ENCODE measurements at regions not wholly inside any gene's neighbourhood (a gene's known extent, or its start where the extent isn't known, plus 50 kb on each side); places are given as distances from the start of the nearest gene placed in this dataset.

DNA sequence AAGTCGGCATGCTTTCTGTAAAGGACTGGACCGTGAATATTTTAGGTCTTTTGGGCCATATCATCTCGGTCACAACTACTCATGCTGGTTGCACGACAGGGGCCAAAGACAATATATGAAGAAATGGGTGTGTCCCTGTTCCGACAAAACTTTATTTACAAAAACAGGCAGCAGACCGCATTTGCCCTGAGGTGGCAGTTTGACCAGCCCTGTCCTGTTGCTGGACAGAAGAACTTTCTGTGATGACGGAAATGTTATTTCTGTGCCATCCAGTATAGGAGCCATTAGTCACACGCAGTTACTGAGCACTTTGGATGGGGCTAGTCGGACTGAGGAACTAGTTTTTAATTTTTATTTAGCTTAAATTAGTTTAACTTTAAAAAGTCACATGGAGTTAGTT lies 112.8 kb upstream of the CARD11 start:
- H3K9ac ChIP-seq (ENCODE audit: low read depth, low read length): no peak overlapping the region
- H3K14ac ChIP-seq (replicated peaks; ENCODE audit: low read depth, low read length): no peak overlapping the region
- no peaks in the 10 kb centered on the region for H3K79me1 ChIP-seq (ENCODE audit: low read depth in 1 of 2, low read length in 2 of 2)
- 50% methylated on average over 2 of the region's 9 CpGs; no CpG with 5 or more reads in 1 of the 2 experiments for WGBS, 2 experiments (ENCODE audit: extremely low coverage in 2 of 2, insufficient read length in 1 of 2)
- peak overlapping the region; percentile 41 for H2AFZ ChIP-seq (replicated peaks; ENCODE audit: low read length, poor library complexity)
- H2AK5ac ChIP-seq (ENCODE audit: low read depth, low read length): no peak overlapping the region
- H3K18ac ChIP-seq (ENCODE audit: low read depth, low read length): no peak overlapping the region
- DNase-seq (no peak), ATAC-seq (ENCODE audit: low read depth) (no peak)
- H3K56ac ChIP-seq (ENCODE audit: extremely low read depth, insufficient read depth, low read length): no peak overlapping the region
- H2BK20ac ChIP-seq (ENCODE audit: low read depth, low read length): no peak overlapping the region
- no peak overlapping the region for H3K23ac ChIP-seq (ENCODE audit: low read depth, low read length)
- BruUV-seq (replicated peaks): no TSS peak
- H2BK120ac ChIP-seq (ENCODE audit: low read depth, low read length): no peak overlapping the region
- H3K36me3 ChIP-seq (ENCODE audit: control insufficient read depth, insufficient read depth, low read length): no peaks in the 10 kb centered on the region
- TF ChIP-seq RFX5 (IDR thresholded peaks at IDR 0.05; ENCODE audit: low read depth, low read length) (no peak), MAZ (IDR thresholded peaks at IDR 0.05; ENCODE audit: borderline replicate concordance, low read depth, low read length) (no peak)
- no peak overlapping the region for H3K27ac ChIP-seq (ENCODE audit: insufficient read depth, low read length)
- H3K4me3 ChIP-seq (ENCODE audit: insufficient read depth, low read depth, low read length): no peak overlapping the region
- no peak overlapping the region for H4K5ac ChIP-seq (ENCODE audit: low read depth, low read length)
- H2BK15ac ChIP-seq (ENCODE audit: low read depth, low read length): no peak overlapping the region
- H3K9me1 ChIP-seq (ENCODE audit: insufficient read depth, low read length): no peaks in the 10 kb centered on the region
- dilution Hi-C loops (cut with HindIII; ENCODE audit: low sequenced_read_pairs, unreplicated experiment): no loop called here
- H4K8ac ChIP-seq (ENCODE audit: low read depth in 2 of 2, low read length in 2 of 2): no peak overlapping the region
- no peaks in the 10 kb centered on the region for H4K20me1 ChIP-seq (ENCODE audit: insufficient read depth, low read length)
- no peaks in the 10 kb centered on the region for H3K4me1 ChIP-seq (ENCODE audit: control insufficient read depth, insufficient read depth, low read length)
- POLR2A ChIA-PET (ENCODE audit: unreplicated experiment): no interaction called here
- H2BK5ac ChIP-seq (ENCODE audit: low read depth, low read length, poor library complexity, severe bottlenecking): no peak overlapping the region
- no peak overlapping the region for H3K4me2 ChIP-seq (ENCODE audit: low read depth, low read length)
- H3K27me3 ChIP-seq (ENCODE audit: control insufficient read depth, insufficient read depth, low read length): peaks cover 3% of the 10 kb centered on the region; the same call in 1 of the 2 replicates
- intact Hi-C loops (cut with micrococcal nuclease): loop anchor here (5.0 to 10.0 kb wide), 3 partner anchors 89 to 682 kb away; partner anchors contain the start of gene GRIFIN
- no peak overlapping the region for H2AK9ac ChIP-seq (replicated peaks; ENCODE audit: low read depth, low read length, poor library complexity)
- in situ Hi-C loops (cut with MboI; ENCODE audit: low sequenced_read_pairs): loop anchor here (10.0 to 25.0 kb wide), 2 partner anchors 272 to 469 kb away; partner anchors contain the start of gene AMZ1
- H3K9me3 ChIP-seq (ENCODE audit: control insufficient read depth, insufficient read depth, low read length): no peaks in the 10 kb centered on the region
- no peak overlapping the region for H4K91ac ChIP-seq (ENCODE audit: insufficient read depth, low read depth, low read length)
- CTCF ChIA-PET: no interaction called here
- H3K4ac ChIP-seq (ENCODE audit: low read depth, low read length): no peak overlapping the region
